Stimulated activated CD4-positive, alpha-beta T cell treated with anti-CD3 and anti-CD28 coated beads, TNF-alpha, amount 100 ng/mL, for 24 hours (primary cell): ENCODE measurements at regions not wholly inside any gene's neighbourhood (a gene's known extent, or its start where the extent isn't known, plus 50 kb on each side); places are given as distances from the start of the nearest gene placed in this dataset.

ENCODE experiments used
- DNase-seq, 3 experiments: peaks; one replicate each; pipeline ENCODE4 v3.0.0-alpha.2; 2020; ENCODE audit warnings: low read depth in 3 of 3

GRCh38 chr7:131254211-131254610 lies 73.5 kb upstream of the MKLN1 start:
- no peak for DNase-seq

- DNase-seq, result no peak
Measured at GRCh38 chr7:131255242-131255641, 72.4 kb upstream of the MKLN1 start.

GRCh38 chr7:131261476-131261994 lies 66.1 kb upstream of the MKLN1 start:
- DNase-seq, result no peak

DNA sequence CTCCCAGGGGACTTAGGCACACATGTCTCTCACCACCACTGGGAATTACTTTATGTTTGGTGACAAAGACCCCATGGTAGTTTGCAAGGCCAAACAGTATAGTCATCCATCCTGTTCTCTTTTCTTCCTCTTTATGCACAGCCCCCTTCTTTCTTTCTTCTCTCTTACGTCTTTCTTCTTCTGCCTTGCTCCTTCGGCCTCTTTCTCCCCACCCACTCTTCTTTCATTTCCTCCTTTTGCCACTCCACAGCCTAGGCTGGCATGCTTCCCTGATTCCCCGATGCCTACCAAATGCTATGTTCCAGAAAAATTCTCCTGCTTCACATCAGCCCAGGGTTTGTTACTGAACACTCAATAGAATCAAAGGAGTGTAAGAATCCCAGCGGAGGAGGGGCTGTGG lies 62.4 kb upstream of the MKLN1 start:
- no peak for DNase-seq

GRCh38 chr7:131267631-131268030 lies 60.0 kb upstream of the MKLN1 start:
- DNase-seq, result no peak

DNA sequence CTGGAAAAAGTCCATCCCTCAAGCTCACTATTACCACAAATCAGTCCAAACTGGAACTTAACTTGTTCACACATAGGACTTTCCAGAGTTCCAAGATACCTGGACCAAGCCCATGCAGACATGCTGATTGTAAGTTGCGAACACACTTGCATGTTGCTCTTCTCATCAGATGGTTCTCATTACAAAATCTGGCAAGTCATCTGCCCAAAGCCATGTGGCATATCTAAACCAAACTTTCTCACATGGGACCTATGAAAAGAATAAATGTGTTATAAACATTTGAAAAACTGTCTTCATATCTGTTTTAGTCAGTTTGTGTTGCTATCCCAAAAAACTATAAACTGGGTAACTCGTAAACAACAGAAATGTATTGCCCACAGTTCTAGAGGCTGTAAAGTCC lies 58.8 kb upstream of the MKLN1 start:
- DNase-seq, result no peak

DNA sequence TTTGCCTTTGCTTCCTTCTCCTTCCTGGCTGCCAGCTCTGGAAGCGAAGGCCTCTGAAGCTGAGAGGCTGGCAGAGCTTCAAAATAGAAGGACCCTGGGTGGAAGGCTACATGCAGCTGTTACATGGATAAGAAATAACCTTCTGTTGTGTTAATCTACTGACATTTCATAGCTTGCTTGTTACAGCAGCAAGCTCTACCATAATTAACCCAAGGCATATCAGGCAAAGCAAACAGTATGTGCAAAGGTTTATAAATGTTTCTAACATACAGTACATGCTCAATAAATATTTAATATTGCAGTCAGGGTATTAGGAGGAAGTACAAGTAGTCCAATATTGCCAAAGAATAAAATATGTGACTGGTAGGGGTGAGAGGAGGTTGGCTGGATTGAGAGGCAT lies 55.6 kb upstream of the MKLN1 start:
- no peak for DNase-seq

DNA sequence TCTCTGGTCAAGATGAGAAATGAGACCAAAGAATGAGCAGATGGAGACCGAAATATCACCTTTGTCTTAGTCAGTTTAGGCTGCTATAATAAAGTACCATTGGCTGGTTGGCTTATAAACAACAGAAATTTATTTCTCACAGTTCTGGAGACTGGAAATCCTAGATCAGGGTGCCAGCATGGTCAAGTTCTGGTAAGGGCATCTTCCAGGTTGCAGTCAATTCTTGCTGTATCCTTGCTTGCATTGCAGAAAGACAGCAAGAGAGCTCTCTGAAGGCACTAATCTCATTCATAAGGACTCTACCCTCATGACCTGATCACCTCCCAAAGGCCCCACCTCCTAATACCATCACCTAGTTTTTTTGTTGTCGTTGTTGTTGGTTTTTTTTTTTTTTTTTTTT lies 52.7 kb upstream of the MKLN1 start:
- DNase-seq, result no peak

DNA sequence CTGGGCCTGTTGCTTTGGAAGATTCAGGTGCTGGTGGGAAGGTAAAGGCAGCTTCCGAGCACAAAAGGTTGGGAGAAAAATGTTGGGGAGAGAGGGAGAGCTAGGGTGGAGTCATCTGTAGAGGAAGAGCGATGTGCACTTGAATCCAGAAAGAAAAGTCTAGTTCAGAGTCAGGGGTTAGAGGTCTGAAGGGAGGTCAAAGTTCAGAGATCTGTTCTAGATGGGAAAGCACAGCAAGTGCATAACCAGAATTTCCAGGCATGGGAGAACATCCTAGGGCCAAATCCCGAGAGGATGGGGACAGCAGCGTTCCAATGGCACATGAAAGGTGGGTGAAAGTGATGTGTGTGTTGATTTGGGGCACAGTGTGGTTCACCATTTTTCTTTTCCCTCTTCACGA lies 51.5 kb upstream of the MKLN1 start:
- DNase-seq, result no peak

DNA sequence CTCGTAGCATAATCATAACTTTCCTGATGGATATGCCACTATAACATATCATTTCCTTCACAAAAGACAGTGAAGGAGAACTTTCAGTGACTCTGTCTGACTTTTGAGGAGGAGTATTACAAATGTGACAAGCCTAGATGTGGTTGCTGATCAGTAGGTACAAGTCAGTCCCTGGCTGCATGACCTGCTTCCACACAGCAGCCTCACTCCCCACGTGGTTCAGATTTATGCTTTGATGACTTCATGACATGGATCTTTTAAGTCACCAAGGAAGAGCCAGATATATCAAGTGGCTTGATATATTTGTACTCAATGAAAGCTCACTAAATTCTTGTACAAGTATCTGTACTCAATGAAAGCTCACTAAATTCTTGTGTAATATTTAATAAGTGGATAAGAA lies 50.9 kb upstream of the MKLN1 start:
- no peak for DNase-seq
